ENCODE measurements at regions not wholly inside any gene's neighbourhood (a gene's known extent, or its start where the extent isn't known, plus 50 kb on each side); places are given as distances from the start of the nearest gene placed in this dataset.

DNA sequence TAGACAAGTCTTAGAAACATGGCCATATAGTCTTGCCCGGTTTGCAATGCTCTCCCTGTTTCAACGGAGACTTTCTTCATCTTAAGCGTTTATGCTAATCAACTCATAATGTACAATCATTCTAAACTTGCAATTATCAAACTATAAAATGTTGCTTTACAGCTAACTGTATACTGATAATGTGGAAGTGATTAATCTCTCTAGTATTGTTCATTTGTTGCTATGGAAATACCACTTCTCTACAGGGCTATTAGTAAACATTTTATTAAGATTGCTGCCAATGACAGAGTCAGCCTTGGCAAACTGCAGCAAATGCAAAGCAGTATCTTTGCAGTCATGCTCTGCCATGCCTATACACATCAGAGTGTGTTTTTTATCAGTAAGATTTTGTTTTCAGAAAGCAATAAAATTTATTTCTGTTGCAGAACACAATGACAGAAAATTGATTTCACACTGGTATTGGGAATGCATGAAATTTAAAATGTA, 1201.8 kb upstream of the CDH2 start:
- TF ChIP-seq, protein P1, sequence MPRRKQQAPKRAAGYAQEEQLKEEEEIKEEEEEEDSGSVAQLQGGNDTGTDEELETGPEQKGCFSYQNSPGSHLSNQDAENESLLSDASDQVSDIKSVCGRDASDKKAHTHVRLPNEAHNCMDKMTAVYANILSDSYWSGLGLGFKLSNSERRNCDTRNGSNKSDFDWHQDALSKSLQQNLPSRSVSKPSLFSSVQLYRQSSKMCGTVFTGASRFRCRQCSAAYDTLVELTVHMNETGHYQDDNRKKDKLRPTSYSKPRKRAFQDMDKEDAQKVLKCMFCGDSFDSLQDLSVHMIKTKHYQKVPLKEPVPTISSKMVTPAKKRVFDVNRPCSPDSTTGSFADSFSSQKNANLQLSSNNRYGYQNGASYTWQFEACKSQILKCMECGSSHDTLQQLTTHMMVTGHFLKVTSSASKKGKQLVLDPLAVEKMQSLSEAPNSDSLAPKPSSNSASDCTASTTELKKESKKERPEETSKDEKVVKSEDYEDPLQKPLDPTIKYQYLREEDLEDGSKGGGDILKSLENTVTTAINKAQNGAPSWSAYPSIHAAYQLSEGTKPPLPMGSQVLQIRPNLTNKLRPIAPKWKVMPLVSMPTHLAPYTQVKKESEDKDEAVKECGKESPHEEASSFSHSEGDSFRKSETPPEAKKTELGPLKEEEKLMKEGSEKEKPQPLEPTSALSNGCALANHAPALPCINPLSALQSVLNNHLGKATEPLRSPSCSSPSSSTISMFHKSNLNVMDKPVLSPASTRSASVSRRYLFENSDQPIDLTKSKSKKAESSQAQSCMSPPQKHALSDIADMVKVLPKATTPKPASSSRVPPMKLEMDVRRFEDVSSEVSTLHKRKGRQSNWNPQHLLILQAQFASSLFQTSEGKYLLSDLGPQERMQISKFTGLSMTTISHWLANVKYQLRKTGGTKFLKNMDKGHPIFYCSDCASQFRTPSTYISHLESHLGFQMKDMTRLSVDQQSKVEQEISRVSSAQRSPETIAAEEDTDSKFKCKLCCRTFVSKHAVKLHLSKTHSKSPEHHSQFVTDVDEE (CRISPR knock-in tag; IDR thresholded peaks at IDR 0.05): no peak
- TF ChIP-seq TOX (CRISPR knock-in tag; IDR thresholded peaks at IDR 0.05; ENCODE audit: borderline replicate concordance) (no peak), SNAI2 (CRISPR knock-in tag; IDR thresholded peaks at IDR 0.05) (no peak), ZNF8 (CRISPR knock-in tag; IDR thresholded peaks at IDR 0.05) (no peak), CSDC2 (CRISPR knock-in tag; IDR thresholded peaks at IDR 0.05) (no peak), RARB (CRISPR knock-in tag; IDR thresholded peaks at IDR 0.05) (no peak)
- ATAC-seq: no peak

DNA sequence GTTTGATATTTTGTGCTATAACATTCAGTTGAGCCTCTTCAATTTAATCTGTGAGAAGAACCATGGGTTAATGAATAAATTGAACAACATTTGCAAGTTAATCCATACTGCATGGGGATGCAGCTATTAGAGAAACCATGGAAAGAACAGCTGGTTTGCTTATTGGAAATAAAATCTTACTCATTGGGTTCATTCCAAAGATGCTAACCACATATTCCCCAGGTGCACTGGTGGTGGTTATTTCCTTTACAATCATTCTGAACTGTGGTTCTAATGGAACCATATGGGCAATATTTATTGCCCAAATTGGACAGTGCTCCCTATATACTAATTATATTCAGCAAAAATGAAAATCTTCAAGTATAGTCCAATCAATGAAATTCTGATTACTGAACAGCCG, 1200.4 kb upstream of the CDH2 start:
- ATAC-seq: no peak
- no peak for TF ChIP-seq CSDC2 (CRISPR knock-in tag; IDR thresholded peaks at IDR 0.05)
- TF ChIP-seq ARNTL (CRISPR knock-in tag; IDR thresholded peaks at IDR 0.05; ENCODE audit: borderline replicate concordance, low read depth): no peak
- TF ChIP-seq SNAI2 (CRISPR knock-in tag; IDR thresholded peaks at IDR 0.05): no peak
- no peak for TF ChIP-seq RARB (CRISPR knock-in tag; IDR thresholded peaks at IDR 0.05)
- TF ChIP-seq ZFP30 (CRISPR knock-in tag; IDR thresholded peaks at IDR 0.05): no peak
- TF ChIP-seq ZC3H10 (CRISPR knock-in tag; IDR thresholded peaks at IDR 0.05): no peak
- no peak for TF ChIP-seq ZNF8 (CRISPR knock-in tag; IDR thresholded peaks at IDR 0.05)
- TF ChIP-seq, protein P2, sequence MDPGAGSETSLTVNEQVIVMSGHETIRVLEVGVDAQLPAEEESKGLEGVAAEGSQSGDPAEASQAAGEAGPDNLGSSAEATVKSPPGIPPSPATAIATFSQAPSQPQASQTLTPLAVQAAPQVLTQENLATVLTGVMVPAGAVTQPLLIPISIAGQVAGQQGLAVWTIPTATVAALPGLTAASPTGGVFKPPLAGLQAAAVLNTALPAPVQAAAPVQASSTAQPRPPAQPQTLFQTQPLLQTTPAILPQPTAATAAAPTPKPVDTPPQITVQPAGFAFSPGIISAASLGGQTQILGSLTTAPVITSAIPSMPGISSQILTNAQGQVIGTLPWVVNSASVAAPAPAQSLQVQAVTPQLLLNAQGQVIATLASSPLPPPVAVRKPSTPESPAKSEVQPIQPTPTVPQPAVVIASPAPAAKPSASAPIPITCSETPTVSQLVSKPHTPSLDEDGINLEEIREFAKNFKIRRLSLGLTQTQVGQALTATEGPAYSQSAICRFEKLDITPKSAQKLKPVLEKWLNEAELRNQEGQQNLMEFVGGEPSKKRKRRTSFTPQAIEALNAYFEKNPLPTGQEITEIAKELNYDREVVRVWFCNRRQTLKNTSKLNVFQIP (CRISPR knock-in tag; IDR thresholded peaks at IDR 0.05; ENCODE audit: borderline replicate concordance, low read depth): no peak
- no peak for TF ChIP-seq ZNF565 (CRISPR knock-in tag; conservative IDR thresholded peaks at IDR 0.05; ENCODE audit: low read depth)
- TF ChIP-seq, protein P1 (CRISPR knock-in tag; IDR thresholded peaks at IDR 0.05): no peak
- no peak for TF ChIP-seq ISL1 (CRISPR knock-in tag; IDR thresholded peaks at IDR 0.05)
- no peak for TF ChIP-seq OSR1 (CRISPR knock-in tag; IDR thresholded peaks at IDR 0.05)
- no peak for TF ChIP-seq ZFP3 (CRISPR knock-in tag; IDR thresholded peaks at IDR 0.05)
- TF ChIP-seq ZNF70 (CRISPR knock-in tag; IDR thresholded peaks at IDR 0.05): no peak
- TF ChIP-seq GLIS3 (CRISPR knock-in tag; IDR thresholded peaks at IDR 0.05): no peak
- TF ChIP-seq, protein P3, sequence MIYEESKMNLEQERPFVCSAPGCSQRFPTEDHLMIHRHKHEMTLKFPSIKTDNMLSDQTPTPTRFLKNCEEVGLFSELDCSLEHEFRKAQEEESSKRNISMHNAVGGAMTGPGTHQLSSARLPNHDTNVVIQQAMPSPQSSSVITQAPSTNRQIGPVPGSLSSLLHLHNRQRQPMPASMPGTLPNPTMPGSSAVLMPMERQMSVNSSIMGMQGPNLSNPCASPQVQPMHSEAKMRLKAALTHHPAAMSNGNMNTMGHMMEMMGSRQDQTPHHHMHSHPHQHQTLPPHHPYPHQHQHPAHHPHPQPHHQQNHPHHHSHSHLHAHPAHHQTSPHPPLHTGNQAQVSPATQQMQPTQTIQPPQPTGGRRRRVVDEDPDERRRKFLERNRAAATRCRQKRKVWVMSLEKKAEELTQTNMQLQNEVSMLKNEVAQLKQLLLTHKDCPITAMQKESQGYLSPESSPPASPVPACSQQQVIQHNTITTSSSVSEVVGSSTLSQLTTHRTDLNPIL (CRISPR knock-in tag; IDR thresholded peaks at IDR 0.05; ENCODE audit: low read depth): no peak
- TF ChIP-seq, protein P4, sequence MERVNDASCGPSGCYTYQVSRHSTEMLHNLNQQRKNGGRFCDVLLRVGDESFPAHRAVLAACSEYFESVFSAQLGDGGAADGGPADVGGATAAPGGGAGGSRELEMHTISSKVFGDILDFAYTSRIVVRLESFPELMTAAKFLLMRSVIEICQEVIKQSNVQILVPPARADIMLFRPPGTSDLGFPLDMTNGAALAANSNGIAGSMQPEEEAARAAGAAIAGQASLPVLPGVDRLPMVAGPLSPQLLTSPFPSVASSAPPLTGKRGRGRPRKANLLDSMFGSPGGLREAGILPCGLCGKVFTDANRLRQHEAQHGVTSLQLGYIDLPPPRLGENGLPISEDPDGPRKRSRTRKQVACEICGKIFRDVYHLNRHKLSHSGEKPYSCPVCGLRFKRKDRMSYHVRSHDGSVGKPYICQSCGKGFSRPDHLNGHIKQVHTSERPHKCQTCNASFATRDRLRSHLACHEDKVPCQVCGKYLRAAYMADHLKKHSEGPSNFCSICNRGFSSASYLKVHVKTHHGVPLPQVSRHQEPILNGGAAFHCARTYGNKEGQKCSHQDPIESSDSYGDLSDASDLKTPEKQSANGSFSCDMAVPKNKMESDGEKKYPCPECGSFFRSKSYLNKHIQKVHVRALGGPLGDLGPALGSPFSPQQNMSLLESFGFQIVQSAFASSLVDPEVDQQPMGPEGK (CRISPR knock-in tag; IDR thresholded peaks at IDR 0.05; ENCODE audit: borderline replicate concordance): no peak
- no peak for TF ChIP-seq TCF4 (CRISPR knock-in tag; IDR thresholded peaks at IDR 0.05; ENCODE audit: borderline replicate concordance)
- TF ChIP-seq ESRRG (CRISPR knock-in tag; IDR thresholded peaks at IDR 0.05): no peak

DNA sequence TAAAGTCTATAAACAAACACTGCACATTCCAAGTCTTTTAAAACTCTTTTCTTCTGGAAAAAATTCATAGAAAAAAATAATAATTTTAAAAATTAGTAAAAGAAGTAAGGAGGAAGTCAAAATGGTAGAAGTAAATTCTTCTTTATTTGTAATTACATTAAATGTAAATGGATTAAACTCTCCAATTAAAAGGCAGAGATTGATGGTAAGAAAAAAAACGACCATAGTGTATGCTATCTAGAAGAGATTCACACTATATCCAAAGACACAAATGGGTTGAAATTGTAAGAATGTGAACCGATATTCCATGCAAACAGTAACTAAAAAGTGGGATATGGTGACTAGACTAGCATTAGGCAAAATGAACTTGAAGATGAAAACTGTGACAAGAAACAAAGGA, 1196.1 kb upstream of the CDH2 start:
- no peak for ATAC-seq
- no peak for TF ChIP-seq ISL1 (CRISPR knock-in tag; IDR thresholded peaks at IDR 0.05)
- no peak for TF ChIP-seq ZNF70 (CRISPR knock-in tag; IDR thresholded peaks at IDR 0.05)
- TF ChIP-seq ZNF8 (CRISPR knock-in tag; IDR thresholded peaks at IDR 0.05): no peak
- no peak for TF ChIP-seq CSDC2 (CRISPR knock-in tag; IDR thresholded peaks at IDR 0.05)
- no peak for TF ChIP-seq PPARA (CRISPR knock-in tag; IDR thresholded peaks at IDR 0.05; ENCODE audit: borderline replicate concordance)
- no peak for TF ChIP-seq ZFP3 (CRISPR knock-in tag; IDR thresholded peaks at IDR 0.05)
- TF ChIP-seq, protein P4 (CRISPR knock-in tag; IDR thresholded peaks at IDR 0.05; ENCODE audit: borderline replicate concordance): no peak
- no peak for TF ChIP-seq GLIS3 (CRISPR knock-in tag; IDR thresholded peaks at IDR 0.05)
- TF ChIP-seq, protein P3 (CRISPR knock-in tag; IDR thresholded peaks at IDR 0.05; ENCODE audit: low read depth): no peak
- TF ChIP-seq ZNF565 (CRISPR knock-in tag; conservative IDR thresholded peaks at IDR 0.05; ENCODE audit: low read depth): no peak
- no peak for TF ChIP-seq ZC3H10 (CRISPR knock-in tag; IDR thresholded peaks at IDR 0.05)

Data from SK-N-SH treated with all-trans-retinoic acid at 6 μM for 48 hours (cell line).